ENCODE measurements at regions not wholly inside any gene's neighbourhood (a gene's known extent, or its start where the extent isn't known, plus 50 kb on each side); places are given as distances from the start of the nearest gene placed in this dataset.

- no peaks in the 10 kb centered on the region for H3K27me3 ChIP-seq (ENCODE audit: control insufficient read depth in 4 of 4, insufficient read depth in 4 of 4, low read length in 3 of 4)
- no peak for TF ChIP-seq FOXA1 (IDR thresholded peaks at IDR 0.05)
- TF ChIP-seq RAD21 (IDR thresholded peaks at IDR 0.05): no peak
- H3K36me3 ChIP-seq (ENCODE audit: control insufficient read depth in 4 of 4, insufficient read depth in 3 of 4, low read depth in 1 of 4, low read length in 3 of 4): no peaks in the 10 kb centered on the region
- WGBS: 87% methylated on average over 3 of the region's 3 CpGs
- H3K27ac ChIP-seq (ENCODE audit: low read depth in 1 of 2, low read length in 2 of 2): no peak overlapping the region
- H3K4me3 ChIP-seq (ENCODE audit: low read depth in 1 of 3, low read length in 3 of 3): no peak overlapping the region
- no peaks in the 10 kb centered on the region for H3K9me3 ChIP-seq (ENCODE audit: control insufficient read depth in 4 of 4, low read length in 3 of 4)
- no peak overlapping the region for H3K9ac ChIP-seq (ENCODE audit: low read depth in 1 of 2, low read length in 2 of 2)
- no peaks in the 10 kb centered on the region for H3K4me1 ChIP-seq (ENCODE audit: control insufficient read depth in 4 of 4, insufficient read depth in 4 of 4, low read length in 3 of 4)
- DNase-seq (ENCODE audit: low spot score): no peak
These were observed 72.6 kb upstream of the GALNT10 start for GRCh38 chr5:154117930-154118329.

GRCh38 chr5:154118385-154118784 lies 72.1 kb upstream of the GALNT10 start:
- DNase-seq (ENCODE audit: low spot score): no peak
- Histone ChIP-seq H3K4me1 (ENCODE audit: control insufficient read depth in 4 of 4, insufficient read depth in 4 of 4, low read length in 3 of 4) (no peaks in the 10 kb centered on the region), H3K27me3 (ENCODE audit: control insufficient read depth in 4 of 4, insufficient read depth in 4 of 4, low read length in 3 of 4) (no peaks in the 10 kb centered on the region), H3K4me3 (ENCODE audit: low read depth in 1 of 3, low read length in 3 of 3) (no peak overlapping the region), H3K36me3 (ENCODE audit: control insufficient read depth in 4 of 4, insufficient read depth in 3 of 4, low read depth in 1 of 4, low read length in 3 of 4) (no peaks in the 10 kb centered on the region), H3K27ac (ENCODE audit: low read depth in 1 of 2, low read length in 2 of 2) (no peak overlapping the region), H3K9me3 (ENCODE audit: control insufficient read depth in 4 of 4, low read length in 3 of 4) (no peaks in the 10 kb centered on the region), H3K9ac (ENCODE audit: low read depth in 1 of 2, low read length in 2 of 2) (no peak overlapping the region)
- WGBS: 78% methylated on average over 2 of the region's 2 CpGs
- no peak for TF ChIP-seq RAD21 (IDR thresholded peaks at IDR 0.05)
- no peak for TF ChIP-seq HNF4G (IDR thresholded peaks at IDR 0.05)
- TF ChIP-seq NR2F2 (IDR thresholded peaks at IDR 0.05): no peak
- TF ChIP-seq JUND (IDR thresholded peaks at IDR 0.05): no peak
- no peak for TF ChIP-seq ATF3 (IDR thresholded peaks at IDR 0.05)
- no peak for TF ChIP-seq RXRA (IDR thresholded peaks at IDR 0.05)
- TF ChIP-seq MAX (IDR thresholded peaks at IDR 0.05): no peak
- TF ChIP-seq FOXA2 (IDR thresholded peaks at IDR 0.05): no peak
- no peak for TF ChIP-seq FOXA1 (IDR thresholded peaks at IDR 0.05)
- no peak for TF ChIP-seq EGR1 (IDR thresholded peaks at IDR 0.05; ENCODE audit: low read depth in 2 of 2)
- TF ChIP-seq SP1 (IDR thresholded peaks at IDR 0.05): no peak

GRCh38 chr5:154118893-154119336 lies 71.6 kb upstream of the GALNT10 start:
- Histone ChIP-seq H3K27ac (ENCODE audit: low read depth in 1 of 2, low read length in 2 of 2) (no peak overlapping the region), H3K4me3 (ENCODE audit: low read depth in 1 of 3, low read length in 3 of 3) (no peak overlapping the region), H3K9me3 (ENCODE audit: control insufficient read depth in 4 of 4, low read length in 3 of 4) (no peaks in the 10 kb centered on the region), H3K9ac (ENCODE audit: low read depth in 1 of 2, low read length in 2 of 2) (no peak overlapping the region), H3K27me3 (ENCODE audit: control insufficient read depth in 4 of 4, insufficient read depth in 4 of 4, low read length in 3 of 4) (no peaks in the 10 kb centered on the region), H3K4me1 (ENCODE audit: control insufficient read depth in 4 of 4, insufficient read depth in 4 of 4, low read length in 3 of 4) (no peaks in the 10 kb centered on the region), H3K36me3 (ENCODE audit: control insufficient read depth in 4 of 4, insufficient read depth in 3 of 4, low read depth in 1 of 4, low read length in 3 of 4) (no peaks in the 10 kb centered on the region)
- WGBS: 76% methylated on average over 4 of the region's 4 CpGs
- TF ChIP-seq MAX (IDR thresholded peaks at IDR 0.05): no peak
- no peak for DNase-seq (ENCODE audit: low spot score)

GRCh38 chr5:154129013-154129412 lies 61.5 kb upstream of the GALNT10 start:
- no peak for DNase-seq (ENCODE audit: low spot score)
- no peaks in the 10 kb centered on the region for H3K9me3 ChIP-seq (ENCODE audit: control insufficient read depth in 4 of 4, low read length in 3 of 4)
- H3K27me3 ChIP-seq (ENCODE audit: control insufficient read depth in 4 of 4, insufficient read depth in 4 of 4, low read length in 3 of 4): no peaks in the 10 kb centered on the region
- no peak overlapping the region for H3K4me3 ChIP-seq (ENCODE audit: low read depth in 1 of 3, low read length in 3 of 3)
- no peaks in the 10 kb centered on the region for H3K4me1 ChIP-seq (ENCODE audit: control insufficient read depth in 4 of 4, insufficient read depth in 4 of 4, low read length in 3 of 4)
- WGBS: 93% methylated on average over 3 of the region's 3 CpGs
- TF ChIP-seq NR2F2 (IDR thresholded peaks at IDR 0.05): no peak
- no peak for TF ChIP-seq HNF4A (conservative IDR thresholded peaks at IDR 0.05)
- TF ChIP-seq TAF1 (conservative IDR thresholded peaks at IDR 0.05): no peak
- no peak for TF ChIP-seq SP1 (IDR thresholded peaks at IDR 0.05)
- TF ChIP-seq REST (IDR thresholded peaks at IDR 0.05): no peak
- TF ChIP-seq RAD21 (IDR thresholded peaks at IDR 0.05): no peak
- no peak for TF ChIP-seq EGR1 (IDR thresholded peaks at IDR 0.05; ENCODE audit: low read depth in 2 of 2)
- no peak for TF ChIP-seq FOXA2 (IDR thresholded peaks at IDR 0.05)
- TF ChIP-seq HNF4G (IDR thresholded peaks at IDR 0.05): no peak
- TF ChIP-seq MAX (IDR thresholded peaks at IDR 0.05): no peak
- TF ChIP-seq YY1 (IDR thresholded peaks at IDR 0.05): no peak
- TF ChIP-seq FOXA1 (IDR thresholded peaks at IDR 0.05): no peak
- TF ChIP-seq ATF3 (IDR thresholded peaks at IDR 0.05): no peak
- TF ChIP-seq RXRA (IDR thresholded peaks at IDR 0.05): no peak
- no peak for TF ChIP-seq JUND (IDR thresholded peaks at IDR 0.05)
- no peaks in the 10 kb centered on the region for H3K36me3 ChIP-seq (ENCODE audit: control insufficient read depth in 4 of 4, insufficient read depth in 3 of 4, low read depth in 1 of 4, low read length in 3 of 4)
- no peak overlapping the region for H3K9ac ChIP-seq (ENCODE audit: low read depth in 1 of 2, low read length in 2 of 2)
- H3K27ac ChIP-seq (ENCODE audit: low read depth in 1 of 2, low read length in 2 of 2): no peak overlapping the region

All from liver (tissue), 7 donors.